Breast epithelium (tissue), 4 donors: ENCODE measurements at regions not wholly inside any gene's neighbourhood (a gene's known extent, or its start where the extent isn't known, plus 50 kb on each side); places are given as distances from the start of the nearest gene placed in this dataset.

ENCODE experiments used
- DNase-seq, 2 donors: peaks; one replicate each; pipeline ENCODE4 v3.0.0-alpha.2; 2019; ENCODE audit warnings: low spot score in 2 of 2
- H3K27ac ChIP-seq, 2 donors: fragments of 200-600 bp; sonication (generic) in 1 of 2; one replicate each; pipeline ENCODE4 v1.5.1; 2016 to 2019; ENCODE audit warnings: mild to moderate bottlenecking in 1 of 2
- H3K27me3 ChIP-seq, 2 donors: fragments of 200-600 bp; sonication (generic) in 1 of 2; one replicate each; pipeline versions ENCODE4 v1.5.1 to v1.6.0; 2017 to 2019; ENCODE audit warnings: control low read depth in 1 of 2, mild to moderate bottlenecking in 1 of 2
- H3K36me3 ChIP-seq: fragments of 200-600 bp; one replicate; pipeline ENCODE4 v1.5.1; 2019
- H3K4me1 ChIP-seq, 2 donors: fragments of 200-600 bp; sonication (generic); one replicate each; pipeline ENCODE4 v1.5.1; 2016 to 2019; ENCODE audit warnings: control low read depth in 1 of 2
- H3K4me3 ChIP-seq, 3 donors: fragments of 200-600 bp; sonication (generic); 1 replicate in 2 of 3; 2 replicates in 1 of 3; pipeline ENCODE4 v1.5.1; 2016 to 2019; ENCODE audit warnings: mild to moderate bottlenecking in 3 of 3, moderate library complexity in 2 of 3
- H3K9me3 ChIP-seq, 2 donors: fragments of 200-600 bp; sonication (generic) in 1 of 2; one replicate each; pipeline ENCODE4 v1.5.1; 2016 to 2019; ENCODE audit warnings: control low read depth in 1 of 2
- POLR2A ChIP-seq: fragments of 450-650 bp; IDR thresholded peaks from one replicate; pipeline ENCODE4 v1.6.1; 2016; ENCODE audit warnings: antibody characterized with exemption, mild to moderate bottlenecking, moderate library complexity
- POLR2AphosphoS5 ChIP-seq, 3 donors: sonication (generic); formaldehyde crosslinking; IDR thresholded peaks; one replicate each; pipeline ENCODE4 v1.6.1; 2017; ENCODE audit warnings: antibody characterized with exemption in 3 of 3
- intact Hi-C: fragments of 100-400 bp; cut with DNase I; formaldehyde crosslinking; loops from one replicate; pipeline ENCODE4 v1.15.1; 2023; ENCODE audit warnings: low total_unique reads
- TF ChIP-seq, protein P1 (sequence below), 3 donors: fragments of 450-650 bp; IDR thresholded peaks; one replicate each; pipeline ENCODE4 v1.5.1; 2016 to 2017; ENCODE audit warnings: antibody characterized with exemption in 3 of 3, mild to moderate bottlenecking in 3 of 3, moderate library complexity in 3 of 3

DNA sequence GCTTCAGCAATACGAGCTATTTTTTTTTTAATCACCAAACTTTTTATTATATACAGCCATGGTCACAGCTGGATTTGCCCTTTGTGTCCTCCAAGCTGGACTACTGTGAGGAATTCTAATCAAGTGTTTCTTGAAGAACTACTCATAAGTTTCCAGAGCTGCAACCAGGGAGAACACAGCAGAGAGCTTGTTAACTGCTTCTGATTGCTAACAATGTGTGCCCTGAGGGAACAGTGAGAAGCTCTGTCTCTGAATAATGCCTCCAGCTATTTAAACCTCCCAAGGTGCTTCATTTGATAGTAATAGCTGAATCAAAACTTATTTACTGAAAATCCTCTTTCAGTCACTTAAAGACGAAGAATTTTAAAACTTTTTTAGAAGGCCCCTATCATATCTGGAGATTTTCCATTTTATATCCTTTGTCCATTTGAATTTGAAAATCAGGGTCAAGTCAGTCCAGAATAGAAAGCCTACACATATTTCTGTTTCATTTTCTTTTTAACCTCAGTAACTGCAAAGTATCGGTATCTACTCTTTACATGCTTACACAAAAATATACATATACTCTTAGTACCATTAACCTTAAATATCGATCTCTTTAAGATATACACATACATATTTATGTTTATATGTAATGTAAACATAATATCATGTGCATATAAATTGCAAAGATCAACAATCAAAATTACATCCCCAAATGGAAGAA lies 1024.2 kb downstream of the GRM8 start:
- Histone ChIP-seq H3K36me3 (no peaks in the 10 kb centered on the region), H3K27ac (no peak overlapping the region), H3K4me1 (no peaks in the 10 kb centered on the region), H3K9me3 (no peaks in the 10 kb centered on the region), H3K4me3 (no peak overlapping the region), H3K27me3 (no peaks in the 10 kb centered on the region)
- DNase-seq: no peak
- intact Hi-C loops: no loop called here
- TF ChIP-seq, protein P1, sequence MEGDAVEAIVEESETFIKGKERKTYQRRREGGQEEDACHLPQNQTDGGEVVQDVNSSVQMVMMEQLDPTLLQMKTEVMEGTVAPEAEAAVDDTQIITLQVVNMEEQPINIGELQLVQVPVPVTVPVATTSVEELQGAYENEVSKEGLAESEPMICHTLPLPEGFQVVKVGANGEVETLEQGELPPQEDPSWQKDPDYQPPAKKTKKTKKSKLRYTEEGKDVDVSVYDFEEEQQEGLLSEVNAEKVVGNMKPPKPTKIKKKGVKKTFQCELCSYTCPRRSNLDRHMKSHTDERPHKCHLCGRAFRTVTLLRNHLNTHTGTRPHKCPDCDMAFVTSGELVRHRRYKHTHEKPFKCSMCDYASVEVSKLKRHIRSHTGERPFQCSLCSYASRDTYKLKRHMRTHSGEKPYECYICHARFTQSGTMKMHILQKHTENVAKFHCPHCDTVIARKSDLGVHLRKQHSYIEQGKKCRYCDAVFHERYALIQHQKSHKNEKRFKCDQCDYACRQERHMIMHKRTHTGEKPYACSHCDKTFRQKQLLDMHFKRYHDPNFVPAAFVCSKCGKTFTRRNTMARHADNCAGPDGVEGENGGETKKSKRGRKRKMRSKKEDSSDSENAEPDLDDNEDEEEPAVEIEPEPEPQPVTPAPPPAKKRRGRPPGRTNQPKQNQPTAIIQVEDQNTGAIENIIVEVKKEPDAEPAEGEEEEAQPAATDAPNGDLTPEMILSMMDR (IDR thresholded peaks at IDR 0.05): no peak
- TF ChIP-seq POLR2AphosphoS5 (IDR thresholded peaks at IDR 0.05) (no peak), POLR2A (no peak)

DNA sequence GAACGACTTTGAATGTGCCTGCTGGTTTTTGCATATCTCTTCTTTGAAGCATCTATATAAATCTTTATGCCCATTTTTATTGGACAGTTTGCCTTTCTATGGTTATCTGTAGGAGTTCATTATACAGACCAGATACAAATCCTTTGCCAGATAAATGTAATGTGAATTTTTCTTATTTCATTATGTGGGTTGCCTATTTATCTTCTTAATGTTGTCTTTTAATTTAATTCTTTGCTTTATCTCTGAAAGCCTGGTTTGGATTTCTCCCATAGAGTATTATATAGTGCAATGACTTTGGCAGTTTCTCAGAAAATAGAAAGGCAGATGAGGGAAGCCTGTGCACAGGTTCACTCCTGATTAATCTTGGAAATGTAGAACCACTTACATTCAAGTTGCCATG lies 1025.1 kb downstream of the GRM8 start:
- H3K9me3 ChIP-seq: no peaks in the 10 kb centered on the region
- no peaks in the 10 kb centered on the region for H3K4me1 ChIP-seq
- H3K27ac ChIP-seq: no peak overlapping the region
- no peak overlapping the region for H3K4me3 ChIP-seq
- intact Hi-C loops: no loop called here
- H3K27me3 ChIP-seq: no peaks in the 10 kb centered on the region
- H3K36me3 ChIP-seq: no peaks in the 10 kb centered on the region
- no peak for DNase-seq
- TF ChIP-seq POLR2AphosphoS5 (IDR thresholded peaks at IDR 0.05): no peak
- TF ChIP-seq POLR2A: no peak
- TF ChIP-seq, protein P1 (IDR thresholded peaks at IDR 0.05): no peak

DNA sequence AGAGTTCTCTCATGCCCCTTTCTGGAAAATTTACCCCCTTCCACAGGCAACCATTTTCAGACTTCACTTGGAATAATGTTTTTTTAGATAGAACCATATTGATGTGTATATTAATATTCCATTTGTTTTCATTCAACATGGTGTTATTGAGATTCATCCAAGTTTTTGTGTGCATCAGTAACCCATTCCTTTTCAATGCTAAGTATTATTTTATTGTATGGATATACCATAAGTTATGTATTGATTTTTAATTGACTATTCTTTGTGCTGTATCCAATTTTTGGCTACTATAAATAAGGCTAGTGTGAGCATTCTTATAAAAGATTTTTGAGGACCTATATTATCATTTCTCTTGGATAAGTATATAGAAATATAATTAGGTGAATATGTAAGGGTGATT lies 1025.7 kb downstream of the GRM8 start:
- Histone ChIP-seq H3K36me3 (no peaks in the 10 kb centered on the region), H3K4me3 (no peak overlapping the region), H3K27ac (no peak overlapping the region), H3K9me3 (no peaks in the 10 kb centered on the region), H3K4me1 (no peaks in the 10 kb centered on the region), H3K27me3 (no peaks in the 10 kb centered on the region)
- intact Hi-C loops: no loop called here
- TF ChIP-seq POLR2AphosphoS5 (IDR thresholded peaks at IDR 0.05) (no peak), POLR2A (no peak)
- TF ChIP-seq, protein P1 (IDR thresholded peaks at IDR 0.05): no peak
- no peak for DNase-seq

DNA sequence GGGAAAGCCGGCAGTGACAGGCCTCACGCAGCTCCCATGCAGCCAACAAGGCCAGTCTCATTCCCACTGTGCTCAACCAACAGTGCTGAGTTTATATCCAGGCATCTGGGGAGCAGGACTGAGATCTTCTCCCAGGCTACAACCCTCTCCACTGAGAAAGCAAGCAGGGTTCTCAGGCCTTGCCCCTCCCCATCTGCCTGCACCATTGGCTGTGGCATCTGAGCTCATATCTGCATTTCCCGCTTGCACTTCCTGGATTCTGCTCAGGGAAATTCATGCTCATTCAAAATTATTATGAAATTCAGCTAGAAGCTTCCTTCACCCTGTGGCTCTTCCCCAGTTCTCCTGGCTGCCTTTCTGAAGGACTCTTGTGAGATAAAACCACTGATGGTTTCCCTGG lies 1029.0 kb downstream of the GRM8 start:
- TF ChIP-seq POLR2A (no peak), POLR2AphosphoS5 (IDR thresholded peaks at IDR 0.05) (no peak)
- TF ChIP-seq, protein P1 (IDR thresholded peaks at IDR 0.05): no peak
- Histone ChIP-seq H3K36me3 (no peaks in the 10 kb centered on the region), H3K9me3 (peaks cover 0 to 16% of the 10 kb centered on the region in 2 donors), H3K4me1 (no peaks in the 10 kb centered on the region), H3K27me3 (no peaks in the 10 kb centered on the region), H3K4me3 (no peak overlapping the region), H3K27ac (no peak overlapping the region)
- no peak for DNase-seq
- intact Hi-C loops: no loop called here

DNA sequence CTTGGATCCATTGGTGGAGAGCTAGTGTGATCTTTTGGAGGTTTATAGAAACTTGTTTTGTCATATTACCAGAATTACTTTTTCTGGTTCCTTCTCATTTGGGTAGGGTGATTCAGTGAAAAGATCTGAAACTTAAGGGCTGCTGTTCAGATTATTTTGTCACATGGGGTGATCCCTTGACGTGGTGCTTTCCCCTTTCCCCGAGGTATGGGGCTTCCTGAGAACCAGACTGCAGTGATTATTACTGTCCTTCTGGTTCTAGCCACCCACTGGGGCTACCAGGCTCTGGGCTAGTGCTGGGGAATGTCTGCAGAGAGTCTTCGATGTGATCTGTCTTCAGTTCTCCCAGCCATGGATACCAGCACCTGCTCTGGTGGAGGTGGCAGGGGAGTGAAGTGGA lies 1030.0 kb downstream of the GRM8 start:
- intact Hi-C loops: no loop called here
- no peak for DNase-seq
- no peak overlapping the region for H3K4me3 ChIP-seq
- no peaks in the 10 kb centered on the region for H3K27me3 ChIP-seq
- H3K4me1 ChIP-seq: no peaks in the 10 kb centered on the region
- TF ChIP-seq POLR2A (no peak), POLR2AphosphoS5 (IDR thresholded peaks at IDR 0.05) (no peak)
- TF ChIP-seq, protein P1 (IDR thresholded peaks at IDR 0.05): no peak
- H3K36me3 ChIP-seq: no peaks in the 10 kb centered on the region
- H3K27ac ChIP-seq: no peak overlapping the region
- peaks cover 0 to 16% of the 10 kb centered on the region in 2 donors for H3K9me3 ChIP-seq
